ENCODE measurements at regions not wholly inside any gene's neighbourhood (a gene's known extent, or its start where the extent isn't known, plus 50 kb on each side); places are given as distances from the start of the nearest gene placed in this dataset.

- ChIA-PET POLR2A (no interaction called here), CTCF (ENCODE audit: low intra/inter-chr PET ratio) (no interaction called here)
- BruUV-seq (replicated peaks) = no TSS peak
- Histone ChIP-seq H3K36me3 (ENCODE audit: control insufficient read depth, insufficient read depth, low read length) (no peaks in the 10 kb centered on the region), H4K20me1 (replicated peaks; ENCODE audit: control insufficient read depth, insufficient read depth, low read length) (no peaks in the 10 kb centered on the region), H3K27ac (ENCODE audit: extremely low read depth, low read depth, low read length) (no peak overlapping the region), H2AFZ (ENCODE audit: low read depth, low read length) (no peak overlapping the region), H3K4me1 (replicated peaks in 1 of 2; ENCODE audit: control insufficient read depth in 2 of 2, insufficient read depth in 2 of 2, low read length in 2 of 2) (no peaks in the 10 kb centered on the region), H3K9ac (ENCODE audit: insufficient read depth in 1 of 2, low read depth in 2 of 2, low read length in 2 of 2) (no peak overlapping the region), H3K4me2 (ENCODE audit: insufficient read depth, low read length) (no peak overlapping the region), H3K4me3 (no peak overlapping the region), H3K27me3 (ENCODE audit: control insufficient read depth in 2 of 2, insufficient read depth in 2 of 2, low read length in 2 of 2) (peaks cover 2 to 12% of the 10 kb centered on the region in 2 experiments; a peak in 3 of 5 replicates), H3K9me1 (ENCODE audit: control insufficient read depth, insufficient read depth, low read length) (no peaks in the 10 kb centered on the region), H3K9me3 (replicated peaks; ENCODE audit: control insufficient read depth, insufficient read depth, low read depth, low read length) (no peaks in the 10 kb centered on the region), H3K79me2 (ENCODE audit: control insufficient read depth, insufficient read depth, low read length) (no peaks in the 10 kb centered on the region)
- WGBS (ENCODE audit: insufficient coverage, low coverage, missing lambda C conversion rate) = 45% methylated on average over 3 of the region's 3 CpGs
- DNase-seq (ENCODE audit: extremely low read depth in 1 of 4, low spot score in 3 of 4) (no peak), ATAC-seq (no peak), FAIRE-seq (no peak)
- intact Hi-C loops (cut with micrococcal nuclease) (no loop called here), in situ Hi-C loops (cut with MboI) (no loop called here)
- TF ChIP-seq HOMEZ (CRISPR knock-in tag; IDR thresholded peaks at IDR 0.05) (no peak), NFYB (IDR thresholded peaks at IDR 0.05; ENCODE audit: extremely low read depth, insufficient read length) (no peak), ILF3 (IDR thresholded peaks at IDR 0.05; ENCODE audit: borderline replicate concordance) (no peak), CHD7 (IDR thresholded peaks at IDR 0.05; ENCODE audit: low read depth, low read length) (no peak), SFPQ (IDR thresholded peaks at IDR 0.05; ENCODE audit: low read depth, low read length) (no peak), MITF (IDR thresholded peaks at IDR 0.05) (no peak)
Observed at GRCh38 chr5:142498298-142498697, 173.5 kb upstream of the SPRY4 start.

All from K562 (cell line).